Cardiac muscle cell (in vitro differentiated cells and primary cell): ENCODE measurements at regions not wholly inside any gene's neighbourhood (a gene's known extent, or its start where the extent isn't known, plus 50 kb on each side); places are given as distances from the start of the nearest gene placed in this dataset.

Experiments used
- DNase-seq, 2 donors: peaks; one replicate each; pipeline versions ENCODE4 v3.0.0 to v3.0.0-alpha.2; 2010 to 2017; ENCODE audit warnings: low read depth in 1 of 2, low spot score in 1 of 2
- H3K27ac ChIP-seq: fragments of 200-600 bp; sonication (generic); 2 replicates; pipeline ENCODE4 v1.5.1; 2016
- H3K27me3 ChIP-seq: fragments of 200-600 bp; sonication (generic); 2 replicates; pipeline ENCODE4 v1.6.0; 2016; ENCODE audit warnings: control low read depth
- H3K36me3 ChIP-seq: fragments of 200-600 bp; sonication (generic); 2 replicates; pipeline ENCODE4 v1.5.1; 2016; ENCODE audit warnings: control low read depth
- H3K4me1 ChIP-seq: fragments of 200-600 bp; sonication (generic); 2 replicates; pipeline ENCODE4 v1.8.1; 2017; ENCODE audit warnings: low read depth, mild to moderate bottlenecking, mixed run types
- H3K4me3 ChIP-seq: fragments of 200-600 bp; sonication (generic); 2 replicates; pipeline ENCODE4 v1.5.1; 2016; ENCODE audit warnings: mild to moderate bottlenecking
- H3K9me3 ChIP-seq: fragments of 200-600 bp; sonication (generic); 2 replicates; pipeline ENCODE4 v1.5.1; 2017; ENCODE audit warnings: low read depth, mild to moderate bottlenecking, control low read depth
- CTCF ChIP-seq: IDR thresholded peaks from 2 replicates; pipeline ENCODE4 v1.5.1; 2012; ENCODE audit warnings: low read depth, mild to moderate bottlenecking, low read length

GRCh38 chr9:106758911-106759310 lies 104.1 kb upstream of the ZNF462 start:
- Histone ChIP-seq H3K4me3 (no peak overlapping the region), H3K27ac (no peak overlapping the region), H3K36me3 (no peaks in the 10 kb centered on the region), H3K9me3 (no peaks in the 10 kb centered on the region), H3K27me3 (no peaks in the 10 kb centered on the region), H3K4me1 (peaks cover 14% of the 10 kb centered on the region)
- DNase-seq: peak in 1 of 2 donors; percentile 21
- no peak for TF ChIP-seq CTCF

- Histone ChIP-seq H3K4me3 (no peak overlapping the region), H3K9me3 (no peaks in the 10 kb centered on the region), H3K27me3 (no peaks in the 10 kb centered on the region), H3K27ac (no peak overlapping the region), H3K36me3 (no peaks in the 10 kb centered on the region), H3K4me1 (peaks cover 4% of the 10 kb centered on the region)
- no peak for TF ChIP-seq CTCF
- DNase-seq: no peak
Observed at GRCh38 chr9:106761493-106761892, 101.5 kb upstream of the ZNF462 start.

GRCh38 chr9:106766616-106767015 lies 96.3 kb upstream of the ZNF462 start:
- no peaks in the 10 kb centered on the region for H3K27me3 ChIP-seq
- no peak for DNase-seq
- H3K9me3 ChIP-seq: no peaks in the 10 kb centered on the region
- no peak for TF ChIP-seq CTCF
- H3K27ac ChIP-seq: no peak overlapping the region
- H3K4me1 ChIP-seq: peaks cover 4% of the 10 kb centered on the region
- H3K36me3 ChIP-seq: no peaks in the 10 kb centered on the region
- H3K4me3 ChIP-seq: no peak overlapping the region

- H3K9me3 ChIP-seq: no peaks in the 10 kb centered on the region
- no peak for DNase-seq
- H3K4me3 ChIP-seq: no peak overlapping the region
- H3K36me3 ChIP-seq: no peaks in the 10 kb centered on the region
- no peak overlapping the region for H3K27ac ChIP-seq
- H3K27me3 ChIP-seq: no peaks in the 10 kb centered on the region
- no peaks in the 10 kb centered on the region for H3K4me1 ChIP-seq
- TF ChIP-seq CTCF: no peak
Observed at GRCh38 chr9:106769331-106769730, 93.6 kb upstream of the ZNF462 start.

- no peak for TF ChIP-seq CTCF
- Histone ChIP-seq H3K27ac (no peak overlapping the region), H3K4me1 (no peaks in the 10 kb centered on the region), H3K9me3 (no peaks in the 10 kb centered on the region), H3K4me3 (no peak overlapping the region), H3K36me3 (no peaks in the 10 kb centered on the region), H3K27me3 (no peaks in the 10 kb centered on the region)
- peak in 1 of 2 donors; percentile 21 for DNase-seq
Observed at GRCh38 chr9:106771608-106772007, 91.4 kb upstream of the ZNF462 start.
